D721Med (cell line): ENCODE measurements at regions not wholly inside any gene's neighbourhood (a gene's known extent, or its start where the extent isn't known, plus 50 kb on each side); places are given as distances from the start of the nearest gene placed in this dataset.

ENCODE experiments used
- DNase-seq: peaks from one replicate; pipeline ENCODE4 v3.0.0; 2011; ENCODE audit warnings: low spot score; ENCODE audit not compliant: insufficient read length
- FAIRE-seq: peaks from 2 replicates; lab custom pipeline; 2011; peaks lifted over from hg19 to GRCh38; lab: Jason Lieb, UNC
- TF ChIP-seq, protein P1 (sequence below): IDR thresholded peaks from 2 replicates; pipeline ENCODE4 v1.5.1; 2012; ENCODE audit warnings: mild to moderate bottlenecking, control low read depth; ENCODE audit not compliant: insufficient read depth; ENCODE audit errors: missing control alignments

GRCh38 chr2:6358546-6358945 lies 507.2 kb downstream of the CMPK2 start:
- FAIRE-seq (no peak), DNase-seq (no peak)
- TF ChIP-seq, protein P1, sequence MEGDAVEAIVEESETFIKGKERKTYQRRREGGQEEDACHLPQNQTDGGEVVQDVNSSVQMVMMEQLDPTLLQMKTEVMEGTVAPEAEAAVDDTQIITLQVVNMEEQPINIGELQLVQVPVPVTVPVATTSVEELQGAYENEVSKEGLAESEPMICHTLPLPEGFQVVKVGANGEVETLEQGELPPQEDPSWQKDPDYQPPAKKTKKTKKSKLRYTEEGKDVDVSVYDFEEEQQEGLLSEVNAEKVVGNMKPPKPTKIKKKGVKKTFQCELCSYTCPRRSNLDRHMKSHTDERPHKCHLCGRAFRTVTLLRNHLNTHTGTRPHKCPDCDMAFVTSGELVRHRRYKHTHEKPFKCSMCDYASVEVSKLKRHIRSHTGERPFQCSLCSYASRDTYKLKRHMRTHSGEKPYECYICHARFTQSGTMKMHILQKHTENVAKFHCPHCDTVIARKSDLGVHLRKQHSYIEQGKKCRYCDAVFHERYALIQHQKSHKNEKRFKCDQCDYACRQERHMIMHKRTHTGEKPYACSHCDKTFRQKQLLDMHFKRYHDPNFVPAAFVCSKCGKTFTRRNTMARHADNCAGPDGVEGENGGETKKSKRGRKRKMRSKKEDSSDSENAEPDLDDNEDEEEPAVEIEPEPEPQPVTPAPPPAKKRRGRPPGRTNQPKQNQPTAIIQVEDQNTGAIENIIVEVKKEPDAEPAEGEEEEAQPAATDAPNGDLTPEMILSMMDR, result no peak

- TF ChIP-seq, protein P1, result no peak
- DNase-seq, result no peak
Observed at GRCh38 chr2:6358985-6359384, 506.7 kb downstream of the CMPK2 start.

GRCh38 chr2:6359964-6360363 lies 505.7 kb downstream of the CMPK2 start:
- TF ChIP-seq, protein P1, result no peak
- FAIRE-seq, result no peak
- DNase-seq, result no peak

More at GRCh38 chr2:6358985-6359384, 506.7 kb downstream of the CMPK2 start:
- no peak for FAIRE-seq

DNA sequence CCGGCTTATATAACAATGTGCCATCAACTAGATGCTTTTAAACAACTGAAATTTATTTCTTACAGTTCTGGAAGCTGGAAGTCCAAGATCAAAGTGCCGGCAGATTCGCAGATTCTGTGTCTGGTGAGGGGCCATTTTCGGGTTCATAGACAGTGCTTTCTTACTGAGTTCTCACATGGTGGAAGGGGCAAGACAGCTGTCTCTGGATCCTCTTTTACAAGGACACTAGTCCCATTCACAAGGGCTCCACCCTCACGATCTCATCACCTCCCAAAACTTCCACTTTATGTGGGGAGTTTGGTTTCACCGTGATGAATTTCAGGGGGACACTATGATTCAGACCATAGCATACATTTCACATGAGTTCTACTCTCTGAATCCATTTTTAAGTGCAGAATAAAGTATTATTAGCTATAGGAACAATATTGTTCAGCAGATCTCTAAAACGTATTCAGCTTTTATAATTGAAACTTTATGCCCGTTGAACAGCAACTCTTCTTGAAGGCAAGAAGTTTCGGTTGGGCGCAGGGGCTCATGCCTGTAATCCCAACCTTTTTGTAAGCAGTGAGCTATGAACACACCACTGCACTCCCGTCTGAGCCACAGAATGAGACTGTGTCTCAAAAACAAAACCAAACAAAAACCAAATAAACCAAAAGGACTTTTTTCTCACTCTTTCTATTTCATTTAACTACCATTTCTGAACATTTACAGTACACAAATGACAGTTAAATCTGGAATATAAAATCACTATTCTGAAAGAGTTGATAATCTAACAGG lies 502.8 kb downstream of the CMPK2 start:
- no peak for FAIRE-seq
- DNase-seq, result no peak
- TF ChIP-seq, protein P1, result no peak

GRCh38 chr2:6368281-6368680 lies 497.4 kb downstream of the CMPK2 start:
- TF ChIP-seq, protein P1, result no peak
- DNase-seq (no peak), FAIRE-seq (no peak)

DNA sequence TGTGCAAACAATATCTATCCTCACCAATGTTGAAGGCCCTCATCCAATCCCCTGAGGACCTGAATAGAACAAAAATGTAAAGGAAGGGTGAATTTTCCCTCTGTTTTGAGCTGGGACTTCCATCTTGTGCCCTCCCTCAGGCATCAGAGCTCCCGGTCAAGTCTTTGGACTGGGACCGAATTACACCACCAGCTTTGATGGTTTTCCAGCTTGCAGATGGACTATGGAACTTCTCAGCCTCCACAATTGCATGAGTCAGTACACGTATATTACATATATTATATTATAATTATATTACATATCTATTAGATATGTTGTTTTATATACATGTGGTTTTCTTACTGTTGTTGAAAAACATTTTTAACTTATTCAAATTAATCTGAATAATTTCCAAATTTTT lies 496.4 kb downstream of the CMPK2 start:
- FAIRE-seq, result no peak
- TF ChIP-seq, protein P1, result no peak

More for the DNA sequence above, 496.4 kb downstream of the CMPK2 start:
- DNase-seq, result no peak
